Right lobe of liver (tissue), 6 donors: ENCODE measurements at regions not wholly inside any gene's neighbourhood (a gene's known extent, or its start where the extent isn't known, plus 50 kb on each side); places are given as distances from the start of the nearest gene placed in this dataset.

ENCODE experiments used
- ATAC-seq, 4 donors: fragments of 200-7000 bp; cut with Tn5 transposase; one replicate each; pipeline ENCODE4 v1.9.1; 2020; ENCODE audit warnings: mild to moderate bottlenecking in 4 of 4, moderate library complexity in 4 of 4
- DNase-seq, 3 donors: peaks; one replicate each; pipeline ENCODE4 v3.0.0-alpha.2; 2020
- H3K27ac ChIP-seq, 3 donors: fragments of 200-600 bp; one replicate each; pipeline ENCODE4 v1.8.0; 2022
- H3K27me3 ChIP-seq, 2 donors: fragments of 200-600 bp; one replicate each; pipeline ENCODE4 v1.8.0; 2022
- H3K36me3 ChIP-seq, 4 donors: fragments of 200-600 bp; sonication (generic) in 1 of 4; one replicate each; pipeline versions ENCODE4 v1.5.1 to v1.8.0; 2017 to 2022; ENCODE audit warnings: control low read depth in 1 of 4
- H3K4me1 ChIP-seq, 4 donors: fragments of 200-600 bp; sonication (generic) in 1 of 4; one replicate each; pipeline versions ENCODE4 v1.5.1 to v1.8.0; 2017 to 2022; ENCODE audit warnings: control low read depth in 1 of 4
- H3K4me3 ChIP-seq, 3 donors: fragments of 200-600 bp; one replicate each; pipeline ENCODE4 v1.8.0; 2022
- H3K9me3 ChIP-seq, 4 donors: fragments of 200-600 bp; sonication (generic) in 1 of 4; one replicate each; pipeline versions ENCODE4 v1.5.1 to v1.8.0; 2017 to 2022; ENCODE audit warnings: control low read depth in 1 of 4
- POLR2A ChIP-seq: fragments of 450-650 bp; IDR thresholded peaks from one replicate; pipeline ENCODE4 v1.6.1; 2017; ENCODE audit warnings: antibody characterized with exemption, mild to moderate bottlenecking
- WGBS: methylation state at CpG from one replicate; pipeline ENCODE4 v1.1.6; 2018; ENCODE audit warnings: low coverage, low lambda C conversion rate; ENCODE audit not compliant: insufficient coverage; ENCODE audit errors: missing lambda C conversion rate; 5-methylcytosine and 5-hydroxymethylcytosine counted together
- intact Hi-C, 2 donors: fragments of 100-400 bp; cut with DNase I; formaldehyde crosslinking; loops; one replicate each; pipeline versions ENCODE4 v1.11.2 to v1.14.1; 2022
- TF ChIP-seq, protein P1 (sequence below), 4 donors: fragments of 200-600 bp in 3 of 4; fragments of 450-650 bp in 1 of 4; IDR thresholded peaks; one replicate each; pipeline versions ENCODE4 v1.5.1 to v1.8.0; 2016 to 2022; ENCODE audit warnings: antibody characterized with exemption in 4 of 4, mild to moderate bottlenecking in 2 of 4
- donor health status: DM: no; HTN: yes; CAD: no.
- donor health status: DM: no; HTN: no; CAD: no.
- donor health status: DM: no; HTN: no; CAD: no.
- donor health status: DM: no; HTN: yes; CAD: no.
- donor health status: DM: no; HTN: yes; CAD: no.

DNA sequence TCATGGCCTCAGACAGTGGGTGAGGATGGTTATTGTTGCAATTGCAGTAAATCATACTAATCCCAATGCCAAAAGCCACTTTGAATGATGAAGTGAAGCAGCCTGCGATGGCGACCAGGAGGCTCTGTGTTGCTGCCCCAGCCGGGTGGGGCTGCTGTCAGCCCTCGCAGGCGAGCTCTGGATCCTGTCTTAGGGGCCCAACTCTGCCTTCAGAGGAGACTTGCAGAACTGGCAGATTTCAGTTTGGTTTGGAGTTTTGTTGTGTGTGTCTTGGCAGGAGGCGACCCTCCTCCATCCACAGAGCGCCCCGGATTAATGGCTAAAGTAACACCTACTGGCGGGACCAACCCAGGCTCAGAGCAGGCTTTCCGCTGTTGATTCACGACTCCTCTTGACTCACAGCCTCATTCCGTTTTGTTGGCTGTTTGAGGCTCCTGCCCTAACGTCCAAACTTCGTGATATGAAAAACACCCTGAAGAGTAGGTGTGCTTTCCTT lies 67.9 kb upstream of the BMPER start:
- intact Hi-C loops = no loop called here
- Histone ChIP-seq H3K27ac (no peak overlapping the region), H3K36me3 (no peaks in the 10 kb centered on the region), H3K27me3 (no peaks in the 10 kb centered on the region), H3K4me3 (no peak overlapping the region), H3K4me1 (no peaks in the 10 kb centered on the region), H3K9me3 (no peaks in the 10 kb centered on the region)
- DNase-seq (no peak), ATAC-seq (no peak)
- 100% methylated on average over 2 of the region's 14 CpGs for WGBS
- TF ChIP-seq, protein P1, sequence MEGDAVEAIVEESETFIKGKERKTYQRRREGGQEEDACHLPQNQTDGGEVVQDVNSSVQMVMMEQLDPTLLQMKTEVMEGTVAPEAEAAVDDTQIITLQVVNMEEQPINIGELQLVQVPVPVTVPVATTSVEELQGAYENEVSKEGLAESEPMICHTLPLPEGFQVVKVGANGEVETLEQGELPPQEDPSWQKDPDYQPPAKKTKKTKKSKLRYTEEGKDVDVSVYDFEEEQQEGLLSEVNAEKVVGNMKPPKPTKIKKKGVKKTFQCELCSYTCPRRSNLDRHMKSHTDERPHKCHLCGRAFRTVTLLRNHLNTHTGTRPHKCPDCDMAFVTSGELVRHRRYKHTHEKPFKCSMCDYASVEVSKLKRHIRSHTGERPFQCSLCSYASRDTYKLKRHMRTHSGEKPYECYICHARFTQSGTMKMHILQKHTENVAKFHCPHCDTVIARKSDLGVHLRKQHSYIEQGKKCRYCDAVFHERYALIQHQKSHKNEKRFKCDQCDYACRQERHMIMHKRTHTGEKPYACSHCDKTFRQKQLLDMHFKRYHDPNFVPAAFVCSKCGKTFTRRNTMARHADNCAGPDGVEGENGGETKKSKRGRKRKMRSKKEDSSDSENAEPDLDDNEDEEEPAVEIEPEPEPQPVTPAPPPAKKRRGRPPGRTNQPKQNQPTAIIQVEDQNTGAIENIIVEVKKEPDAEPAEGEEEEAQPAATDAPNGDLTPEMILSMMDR (IDR thresholded peaks at IDR 0.05) = no peak
- TF ChIP-seq POLR2A = no peak

- TF ChIP-seq, protein P1 (IDR thresholded peaks at IDR 0.05) = no peak
- ATAC-seq = no peak
- Histone ChIP-seq H3K27ac (no peak overlapping the region), H3K4me3 (no peak overlapping the region), H3K36me3 (no peaks in the 10 kb centered on the region), H3K27me3 (no peaks in the 10 kb centered on the region), H3K4me1 (no peaks in the 10 kb centered on the region), H3K9me3 (no peaks in the 10 kb centered on the region)
- intact Hi-C loops = no loop called here
- WGBS = 75% methylated on average over 1 of the region's 1 CpG
- no peak for DNase-seq
Observed at GRCh38 chr7:33841031-33841430, 64.3 kb upstream of the BMPER start.

- TF ChIP-seq POLR2A = no peak
- TF ChIP-seq, protein P1 (IDR thresholded peaks at IDR 0.05) = no peak
- Histone ChIP-seq H3K36me3 (no peaks in the 10 kb centered on the region), H3K9me3 (no peaks in the 10 kb centered on the region), H3K27ac (no peak overlapping the region), H3K4me3 (no peak overlapping the region), H3K4me1 (no peaks in the 10 kb centered on the region), H3K27me3 (no peaks in the 10 kb centered on the region)
- intact Hi-C loops = no loop called here
- ATAC-seq (peak in 2 of 4 donors; percentile 36 to 83), DNase-seq (peak in 1 of 3 donors; percentile 23)
- 24% methylated on average over 3 of the region's 3 CpGs for WGBS
Observed at GRCh38 chr7:33841705-33842129, 63.6 kb upstream of the BMPER start.

DNA sequence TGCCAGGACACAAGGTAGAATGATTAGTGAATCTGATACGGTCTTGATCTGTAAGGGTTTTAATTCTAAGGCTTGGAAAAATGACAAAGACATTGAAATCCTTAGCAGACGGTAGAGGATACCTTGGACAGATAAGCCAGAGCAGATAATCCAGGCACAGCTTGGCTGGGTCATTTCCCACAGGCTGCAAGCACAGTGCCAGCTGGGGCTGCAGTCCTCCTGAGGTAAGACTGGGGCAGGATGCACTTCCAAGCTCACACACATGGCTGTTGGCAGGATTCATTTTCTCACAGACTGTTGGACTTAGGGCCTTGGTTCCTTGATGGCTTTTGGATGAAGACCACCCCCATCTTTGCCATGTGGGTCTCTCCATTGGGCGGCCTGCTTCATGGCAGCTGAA lies 63.2 kb upstream of the BMPER start:
- Histone ChIP-seq H3K4me1 (no peaks in the 10 kb centered on the region), H3K4me3 (no peak overlapping the region), H3K27ac (no peak overlapping the region), H3K36me3 (no peaks in the 10 kb centered on the region), H3K27me3 (no peaks in the 10 kb centered on the region), H3K9me3 (no peaks in the 10 kb centered on the region)
- TF ChIP-seq POLR2A = no peak
- DNase-seq (no peak), ATAC-seq (peak in 2 of 4 donors; percentile 31 to 37)
- 83% methylated on average over 1 of the region's 3 CpGs for WGBS
- intact Hi-C loops = no loop called here

- TF ChIP-seq, protein P1 (IDR thresholded peaks at IDR 0.05) = no peak
- TF ChIP-seq POLR2A = no peak
- H3K36me3 ChIP-seq = no peaks in the 10 kb centered on the region
- no peak overlapping the region for H3K4me3 ChIP-seq
- no peaks in the 10 kb centered on the region for H3K27me3 ChIP-seq
- intact Hi-C loops = no loop called here
- H3K4me1 ChIP-seq = no peaks in the 10 kb centered on the region
- H3K27ac ChIP-seq = no peak overlapping the region
- no peaks in the 10 kb centered on the region for H3K9me3 ChIP-seq
- ATAC-seq = no peak
- DNase-seq = no peak
- WGBS = 89% methylated on average over 5 of the region's 11 CpGs
Observed at GRCh38 chr7:33845991-33846509, 59.3 kb upstream of the BMPER start.
